GM12878 (cell line): ENCODE measurements at regions not wholly inside any gene's neighbourhood (a gene's known extent, or its start where the extent isn't known, plus 50 kb on each side); places are given as distances from the start of the nearest gene placed in this dataset.
A peak's percentile ranks its signal among the peaks of the same experiment; 100 is the strongest.

Experiments used
- ATAC-seq: fragments of 200-7000 bp; cut with Tn5 transposase; 3 replicates; pipeline ENCODE4 v1.9.1; 2020; ENCODE audit warnings: mild to moderate bottlenecking, moderate library complexity
- BruUV-seq: library from RNA; stranded (reverse); fragments of 400-500 nt; replicated peaks from 2 replicates; lab custom pipeline; 2021; lab: Mats Ljungman, UMichigan
- CTCF ChIA-PET: fragments of 300-600 bp; sonication (Branson Sonifier 250); formaldehyde crosslinking; extraction: SDS; loops from one replicate; lab custom pipeline; 2021; ENCODE audit warnings: inconsistent platforms; lab: Yijun Ruan, JAX
- POLR2A ChIA-PET: fragments of 350-600 bp; formaldehyde crosslinking; extraction: SDS; loops from one replicate; lab custom pipeline; 2021; ENCODE audit warnings: inconsistent platforms; lab: Charles Lee
- RAD21 ChIA-PET: fragments of 300-600 bp; sonication (Branson Sonifier 250); formaldehyde crosslinking; loops from one replicate; lab custom pipeline; 2023; ENCODE audit warnings: antibody characterized with exemption; ENCODE audit not compliant: unreplicated experiment; lab: Charles Lee
- SMC1A ChIA-PET: fragments of 300-600 bp; sonication (Branson Sonifier 250); formaldehyde crosslinking; loops from one replicate; lab custom pipeline; 2023; ENCODE audit not compliant: unreplicated experiment, uncharacterized antibody; lab: Charles Lee
- DNase-seq: peaks from one replicate; pipeline ENCODE4 v3.0.0-alpha.2; 2011; ENCODE audit warnings: low read depth, low spot score
- FAIRE-seq: peaks from 3 replicates; lab custom pipeline; 2011; peaks lifted over from hg19 to GRCh38; lab: Jason Lieb, UNC
- H2AFZ ChIP-seq: 2 replicates; pipeline ENCODE4 v1.6.0; 2011; ENCODE audit warnings: low read depth, low read length, control low read depth; ENCODE audit not compliant: control insufficient read depth
- H3K27ac ChIP-seq: 2 replicates; pipeline ENCODE4 v1.5.1; 2011; ENCODE audit warnings: control low read depth; ENCODE audit not compliant: control insufficient read depth, insufficient read depth
- H3K27me3 ChIP-seq, 2 experiments: replicated peaks in 1 of 2; 2 replicates each; pipeline versions ENCODE4 v1.6.0 to v1.6.1; 2011; ENCODE audit warnings: low read length in 1 of 2; ENCODE audit not compliant: control insufficient read depth in 2 of 2, insufficient read depth in 2 of 2
- H3K36me3 ChIP-seq, 2 experiments: 2 replicates each; pipeline ENCODE4 v1.5.1; 2011; ENCODE audit warnings: low read length in 1 of 2; ENCODE audit not compliant: control insufficient read depth in 2 of 2, insufficient read depth in 2 of 2
- H3K4me1 ChIP-seq: 2 replicates; pipeline ENCODE4 v1.6.1; 2011; ENCODE audit warnings: mild to moderate bottlenecking, low read length, moderate library complexity, mixed read lengths; ENCODE audit not compliant: control insufficient read depth, insufficient read depth
- H3K4me2 ChIP-seq: 2 replicates; pipeline ENCODE4 v1.6.0; 2011; ENCODE audit warnings: control low read depth; ENCODE audit not compliant: control insufficient read depth, insufficient read depth
- H3K4me3 ChIP-seq: fragments of 200-600 bp; sonication (generic); 2 replicates; pipeline ENCODE4 v1.5.1; 2016
- H3K79me2 ChIP-seq: 2 replicates; pipeline ENCODE4 v1.6.0; 2011; ENCODE audit warnings: low read length; ENCODE audit not compliant: control insufficient read depth, insufficient read depth
- H3K9ac ChIP-seq: 2 replicates; pipeline ENCODE4 v1.8.0; 2011; ENCODE audit warnings: low read length, control low read depth, mixed read lengths; ENCODE audit not compliant: control insufficient read depth, insufficient read depth
- H3K9me3 ChIP-seq: replicated peaks from 3 replicates; pipeline ENCODE4 v1.5.1; 2011; ENCODE audit warnings: mild to moderate bottlenecking, low read length; ENCODE audit not compliant: control insufficient read depth, insufficient read depth
- H4K20me1 ChIP-seq: 2 replicates; pipeline ENCODE4 v1.6.0; 2011; ENCODE audit not compliant: control insufficient read depth, insufficient read depth
- CHD1 ChIP-seq: IDR thresholded peaks from 2 replicates; pipeline ENCODE4 v1.6.1; 2012; ENCODE audit warnings: low read depth, low read length, improper control_type of control experiment
- CREB1 ChIP-seq: IDR thresholded peaks from 2 replicates; pipeline ENCODE4 v1.6.1; 2012; ENCODE audit warnings: low read depth, mild to moderate bottlenecking, inconsistent platforms
- HCFC1 ChIP-seq: fragments of 150-350 bp; IDR thresholded peaks from 2 replicates; pipeline ENCODE4 v1.6.1; 2014; ENCODE audit warnings: low read length
- HDAC6 ChIP-seq: fragments of 200-600 bp; sonication (generic); IDR thresholded peaks from one replicate; pipeline ENCODE4 v1.8.0; 2017; ENCODE audit warnings: antibody characterized with exemption; ENCODE audit not compliant: unreplicated experiment
- JUND ChIP-seq: IDR thresholded peaks from 2 replicates; pipeline ENCODE4 v1.6.1; 2012; ENCODE audit warnings: low read depth, mild to moderate bottlenecking, low read length, improper control_type of control experiment, moderate library complexity
- NR2C2 ChIP-seq: IDR thresholded peaks from 2 replicates; pipeline ENCODE4 v1.6.1; 2011; ENCODE audit warnings: borderline replicate concordance, low read depth; ENCODE audit not compliant: control insufficient read depth, insufficient read length
- SPI1 ChIP-seq: IDR thresholded peaks from 2 replicates; pipeline ENCODE4 v1.6.1; 2011; ENCODE audit warnings: low read depth, mild to moderate bottlenecking, low read length, moderate library complexity, borderline replicate concordance; ENCODE audit not compliant: insufficient read depth
- TAF1 ChIP-seq: IDR thresholded peaks from 2 replicates; pipeline ENCODE4 v1.6.1; 2011; ENCODE audit warnings: mild to moderate bottlenecking, low read depth, low read length, borderline replicate concordance
- ZNF217 ChIP-seq: fragments of 450-650 bp; IDR thresholded peaks from 2 replicates; pipeline ENCODE4 v1.6.1; 2017; ENCODE audit warnings: antibody characterized with exemption, mild to moderate bottlenecking
- ZZZ3 ChIP-seq: IDR thresholded peaks from 2 replicates; pipeline ENCODE4 v1.6.1; 2011; ENCODE audit warnings: low read depth; ENCODE audit not compliant: control insufficient read depth, insufficient read length
- WGBS: methylation state at CpG from one replicate; pipeline ENCODE4 v1.1.6; 2016; ENCODE audit warnings: low lambda C conversion rate; ENCODE audit not compliant: insufficient replicate concordance, insufficient coverage; ENCODE audit errors: missing lambda C conversion rate; 5-methylcytosine and 5-hydroxymethylcytosine counted together
- in situ Hi-C: fragments of 300-500 bp; cut with MboI; formaldehyde crosslinking; loops from 9 replicates; pipeline ENCODE4 v1.14.3; 2018; ENCODE audit warnings: mixed read lengths
- intact Hi-C: fragments of 100-400 bp; cut with micrococcal nuclease; formaldehyde crosslinking; loops from one replicate; pipeline ENCODE4 v1.14.2; 2022; ENCODE audit not compliant: unreplicated experiment

DNA sequence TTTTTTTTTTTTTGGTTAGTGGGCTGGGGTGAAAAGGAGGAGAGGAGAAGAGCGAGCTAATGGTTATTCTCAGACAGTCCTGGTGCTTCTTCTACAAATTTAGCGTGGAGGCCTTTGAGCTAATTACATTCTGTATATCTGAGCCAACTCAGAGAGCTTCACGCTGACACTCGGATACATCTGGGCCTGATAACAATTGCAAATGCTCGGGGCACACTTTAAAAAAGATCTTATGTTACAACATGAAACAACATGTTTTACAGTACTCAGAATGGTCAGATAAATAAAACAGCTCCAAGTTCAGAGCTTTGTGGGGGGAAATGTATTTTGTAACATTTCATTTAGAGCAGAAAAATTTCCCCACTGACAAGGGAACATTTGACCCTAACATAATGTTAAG, 966.9 kb upstream of the NR2F2 start:
- Histone ChIP-seq H3K27me3 (no peaks in the 10 kb centered on the region), H4K20me1 (no peaks in the 10 kb centered on the region), H3K9ac (no peak overlapping the region), H3K27ac (no peak overlapping the region), H3K4me1 (no peaks in the 10 kb centered on the region), H2AFZ (no peak overlapping the region), H3K9me3 (no peaks in the 10 kb centered on the region; the same call in 2 of the 3 replicates), H3K36me3 (no peaks in the 10 kb centered on the region), H3K4me2 (no peak overlapping the region), H3K4me3 (no peak overlapping the region), H3K79me2 (no peaks in the 10 kb centered on the region)
- no peak for DNase-seq
- BruUV-seq = no TSS peak
- no peak for TF ChIP-seq CREB1
- no peak for TF ChIP-seq JUND
- TF ChIP-seq CHD1 = no peak
- RAD21 ChIA-PET = interaction anchor here (0.7 kb wide), 1 partner anchor 75 kb away, joined by 3 read pairs; no protein-coding TSS in a partner anchor
- SMC1A ChIA-PET = interaction anchor here (0.9 to 1.5 kb wide), 3 partner anchors 12 to 45 kb away, joined by 3 to 5 read pairs (median 3); no protein-coding TSS in a partner anchor
- no peak for FAIRE-seq
- in situ Hi-C loops = no loop called here
- ATAC-seq = no peak
- intact Hi-C loops = no loop called here
- 30% methylated on average over 5 of the region's 5 CpGs for WGBS
- CTCF ChIA-PET = interaction anchor here (0.5 to 1.8 kb wide), 5 partner anchors 58 to 154 kb away, joined by 3 to 5 read pairs (median 3); no protein-coding TSS in a partner anchor
- POLR2A ChIA-PET = interaction anchor here (0.6 kb wide), 1 partner anchor 559 kb away, joined by 3 read pairs; no protein-coding TSS in a partner anchor

DNA sequence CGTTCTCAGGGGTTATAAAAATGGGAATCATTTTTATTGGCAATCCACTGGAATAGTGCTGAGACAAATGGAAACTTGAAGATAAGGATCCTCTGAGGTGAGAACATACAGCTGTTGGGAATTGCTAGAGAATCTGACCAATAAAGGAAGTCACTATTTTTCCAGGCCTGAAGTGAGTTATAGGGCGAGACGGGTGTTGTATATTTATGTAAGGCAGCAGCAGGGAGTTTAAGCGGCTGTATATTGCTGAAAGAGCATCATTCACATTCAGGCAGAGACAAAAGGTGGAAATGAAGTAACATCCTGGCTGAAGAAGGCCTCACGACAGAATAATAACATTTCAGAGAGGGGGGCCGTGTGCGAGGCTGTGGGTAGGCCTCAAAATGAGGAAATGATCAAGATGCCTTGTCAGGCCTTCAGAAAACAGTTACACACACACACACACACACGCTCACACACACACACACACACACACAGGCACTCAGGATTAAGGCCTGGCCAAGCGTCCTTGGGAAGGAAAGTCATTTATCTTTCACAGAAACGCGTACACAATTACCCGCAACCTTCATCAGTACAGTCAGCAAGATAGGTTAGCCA, 964.9 kb upstream of the NR2F2 start:
- H3K4me1 ChIP-seq = no peaks in the 10 kb centered on the region
- H4K20me1 ChIP-seq = no peaks in the 10 kb centered on the region
- RAD21 ChIA-PET = no interaction called here
- intact Hi-C loops (no loop called here), in situ Hi-C loops (no loop called here)
- ATAC-seq = no peak
- H3K9me3 ChIP-seq = no peaks in the 10 kb centered on the region; the same call in 2 of the 3 replicates
- no peak for DNase-seq
- H3K4me2 ChIP-seq = no peak overlapping the region
- no peak overlapping the region; the same call in 1 of the 2 replicates for H2AFZ ChIP-seq
- TF ChIP-seq ZNF217 (no peak), HCFC1 (no peak), ZZZ3 (no peak), TAF1 (no peak), SPI1 (peak; percentile 53; the same call in 1 of the 2 replicates), HDAC6 (no peak), NR2C2 (no peak)
- no peaks in the 10 kb centered on the region for H3K27me3 ChIP-seq
- POLR2A ChIA-PET = no interaction called here
- no peaks in the 10 kb centered on the region for H3K36me3 ChIP-seq
- H3K4me3 ChIP-seq = no peak overlapping the region
- no peak overlapping the region for H3K9ac ChIP-seq
- 32% methylated on average over 10 of the region's 12 CpGs for WGBS
- SMC1A ChIA-PET = interaction anchor here (1.2 kb wide), 1 partner anchor 43 kb away, joined by 4 read pairs; no protein-coding TSS in a partner anchor
- BruUV-seq = no TSS peak
- no peaks in the 10 kb centered on the region for H3K79me2 ChIP-seq
- FAIRE-seq = no peak
- no peak overlapping the region for H3K27ac ChIP-seq
- CTCF ChIA-PET = interaction anchor here (0.9 kb wide), 1 partner anchor 11 kb away, joined by 3 read pairs; no protein-coding TSS in a partner anchor
